NCI-H1694 (cell line): ENCODE measurements at regions not wholly inside any gene's neighbourhood (a gene's known extent, or its start where the extent isn't known, plus 50 kb on each side); places are given as distances from the start of the nearest gene placed in this dataset.

Experiments
- DNase-seq: peaks from one replicate; lab custom pipeline; 2025; lab: John Stamatoyannopoulos, UW

DNA sequence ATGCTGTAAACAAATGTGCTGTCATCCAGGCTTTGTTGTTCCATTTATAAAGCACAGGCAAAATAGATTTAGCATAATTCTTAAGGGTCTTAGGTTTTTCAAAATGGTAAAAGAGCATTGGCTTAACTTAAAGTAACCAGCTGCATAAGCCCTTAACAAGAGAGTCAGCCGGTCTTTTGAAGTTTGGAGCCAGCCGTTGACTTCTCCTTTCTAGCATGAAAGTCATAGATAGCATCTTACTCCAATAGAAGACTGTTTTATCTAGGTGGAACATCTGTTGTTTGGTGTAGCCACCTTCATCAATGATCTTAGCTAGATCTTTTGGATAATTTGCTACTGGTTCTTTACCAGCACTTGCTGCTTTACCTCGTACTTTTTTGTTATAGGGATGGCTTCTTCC is 297.5 kb upstream of the DCBLD2 start:
- no peak for DNase-seq

DNA sequence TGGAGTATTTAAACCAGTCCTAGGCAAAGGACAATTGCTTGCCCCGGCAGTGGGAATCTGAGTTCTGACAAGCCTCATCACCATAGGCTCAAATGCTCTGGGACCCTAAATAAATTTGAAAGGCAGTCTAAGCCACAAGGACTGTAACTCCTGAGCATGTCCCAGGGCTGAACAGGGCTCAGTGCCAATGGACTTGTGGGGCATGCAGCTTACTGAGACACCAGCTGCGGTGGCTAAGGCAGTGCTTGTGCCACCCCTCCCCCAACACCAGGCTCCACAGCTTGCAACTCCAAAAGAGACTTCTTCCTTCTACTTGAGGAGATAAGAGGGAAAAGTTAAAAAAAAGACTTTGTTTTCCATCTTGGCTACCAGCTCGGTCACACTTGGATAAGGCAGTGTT is 289.7 kb upstream of the DCBLD2 start:
- no peak for DNase-seq

GRCh38 chr3:99188936-99189335 is 287.4 kb upstream of the DCBLD2 start:
- no peak for DNase-seq

DNA sequence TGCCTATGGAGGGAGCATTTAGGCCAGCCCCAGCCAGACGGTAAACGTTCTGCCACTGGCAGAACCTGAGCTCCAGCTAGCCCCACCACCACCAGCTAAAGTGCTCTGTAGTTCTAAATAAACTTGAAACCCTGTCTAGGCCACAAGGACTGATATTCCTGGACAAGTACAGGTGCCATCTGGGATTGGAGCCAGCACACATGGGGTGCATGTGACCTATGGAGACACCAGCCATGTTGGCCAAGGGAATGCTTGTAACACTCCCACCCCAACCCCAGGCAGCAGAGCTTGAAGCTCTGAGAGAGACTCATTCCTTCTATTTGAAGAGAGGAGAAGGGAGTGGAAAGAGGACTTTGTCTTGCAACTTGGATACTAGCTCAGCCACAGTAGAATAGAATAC is 284.5 kb upstream of the DCBLD2 start:
- no peak for DNase-seq

- no peak for DNase-seq
Measured at GRCh38 chr3:99176169-99176964, 274.9 kb upstream of the DCBLD2 start.

GRCh38 chr3:99175276-99175812 is 273.8 kb upstream of the DCBLD2 start:
- no peak for DNase-seq

- DNase-seq, result peak; percentile 28
Measured at GRCh38 chr3:99172736-99173657, 271.5 kb upstream of the DCBLD2 start.

DNA sequence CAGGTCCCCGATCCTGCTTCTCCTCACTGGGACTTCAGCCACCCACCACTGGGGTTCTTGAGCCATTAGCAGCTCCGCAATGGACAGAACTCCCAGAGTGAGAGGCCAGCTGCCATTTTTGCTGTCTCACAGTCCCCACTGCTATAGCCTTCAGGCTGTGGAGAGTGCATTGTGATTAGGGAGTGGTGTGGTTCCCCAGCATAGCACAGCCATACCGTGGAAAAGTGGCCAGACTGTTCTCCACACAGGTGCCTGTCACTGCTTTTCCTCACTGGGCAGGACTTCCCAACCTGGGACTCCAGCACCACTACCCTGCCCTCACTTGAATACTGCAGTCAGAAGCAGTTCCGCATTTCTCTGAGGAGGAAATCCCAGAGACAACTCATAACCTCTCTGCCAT is 270.3 kb upstream of the DCBLD2 start:
- no peak for DNase-seq

- DNase-seq, result no peak
Measured at GRCh38 chr3:99170867-99171517, 269.5 kb upstream of the DCBLD2 start.

DNA sequence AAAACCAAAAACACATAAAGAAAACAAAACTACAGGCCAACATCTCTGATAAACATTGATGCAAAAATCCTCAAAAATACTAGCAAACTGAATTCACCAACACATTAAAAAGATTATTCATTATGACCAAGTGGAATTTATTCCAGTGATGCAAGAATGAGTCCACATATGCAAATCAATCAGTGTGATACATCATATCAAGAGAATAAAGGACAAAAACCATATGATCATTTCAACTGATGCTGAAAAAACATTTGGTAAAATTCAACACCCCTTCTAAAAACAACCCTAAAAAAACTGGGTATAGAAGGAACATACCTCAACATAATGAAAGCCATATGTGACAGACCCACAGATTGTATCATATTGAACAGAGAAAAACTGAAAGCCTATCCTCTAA is 265.6 kb upstream of the DCBLD2 start:
- DNase-seq, result no peak

DNA sequence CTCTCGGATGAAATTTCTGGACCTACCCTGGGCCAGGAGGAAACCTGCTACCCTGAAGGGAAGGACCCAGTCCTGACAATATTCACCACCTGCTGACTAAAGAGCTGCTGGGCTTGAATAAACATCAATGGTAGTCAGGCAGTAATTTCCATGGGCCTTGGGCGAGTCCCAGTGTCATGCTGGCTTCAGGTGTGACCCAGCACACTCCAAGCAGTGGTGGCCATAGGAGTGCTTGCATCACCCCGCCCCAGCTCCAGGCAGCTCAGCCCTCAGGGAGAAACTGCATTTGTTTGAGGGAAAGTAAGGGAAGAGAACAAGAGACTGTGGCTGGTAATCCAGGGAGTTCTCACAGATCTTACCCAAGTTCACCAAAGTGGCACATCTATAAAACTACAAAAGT is 261.8 kb upstream of the DCBLD2 start:
- DNase-seq, result no peak

GRCh38 chr3:99159220-99159762 is 257.8 kb upstream of the DCBLD2 start:
- DNase-seq, result no peak

GRCh38 chr3:99145031-99145430 is 243.5 kb upstream of the DCBLD2 start:
- DNase-seq, result no peak

- DNase-seq, result no peak
Measured at GRCh38 chr3:99143493-99143892, 242.0 kb upstream of the DCBLD2 start.

DNA sequence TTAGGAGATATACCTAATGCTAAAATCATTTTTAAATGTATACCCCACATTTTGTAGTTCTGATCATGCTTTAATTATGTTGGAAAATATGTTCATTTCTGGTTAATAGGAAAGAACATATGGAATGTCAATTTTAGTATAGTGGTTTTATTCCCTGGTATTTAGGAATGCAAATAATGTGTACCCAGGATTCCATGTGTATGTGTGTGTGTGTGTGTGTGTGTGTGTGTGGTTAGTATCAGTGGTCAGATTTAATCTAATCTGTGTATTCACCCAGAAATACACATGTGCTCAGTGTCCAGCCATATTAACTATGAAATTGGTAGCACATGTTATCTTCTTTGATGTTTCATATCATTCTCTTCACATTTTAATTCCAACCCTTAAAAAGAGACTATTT is 233.5 kb upstream of the DCBLD2 start:
- DNase-seq, result no peak

DNA sequence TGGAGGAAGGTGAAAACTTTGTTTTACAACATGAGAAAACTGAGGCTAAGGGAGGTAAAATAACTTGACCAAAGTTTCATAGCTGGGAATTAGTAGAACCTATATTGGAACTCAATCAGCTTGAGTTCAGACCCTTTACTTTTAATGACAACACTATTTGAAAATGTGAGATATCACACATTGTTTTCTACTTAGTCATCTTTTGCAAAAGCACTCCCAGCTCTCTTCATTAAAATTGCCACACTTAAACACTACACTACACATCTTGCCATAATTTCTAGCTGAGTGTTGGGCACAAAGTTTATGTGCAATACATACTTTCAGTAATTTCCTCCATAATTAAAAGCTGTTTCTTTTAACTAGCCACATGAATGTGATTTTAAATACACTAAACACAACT is 230.4 kb upstream of the DCBLD2 start:
- no peak for DNase-seq

GRCh38 chr3:99128725-99129505 is 227.4 kb upstream of the DCBLD2 start:
- no peak for DNase-seq

DNA sequence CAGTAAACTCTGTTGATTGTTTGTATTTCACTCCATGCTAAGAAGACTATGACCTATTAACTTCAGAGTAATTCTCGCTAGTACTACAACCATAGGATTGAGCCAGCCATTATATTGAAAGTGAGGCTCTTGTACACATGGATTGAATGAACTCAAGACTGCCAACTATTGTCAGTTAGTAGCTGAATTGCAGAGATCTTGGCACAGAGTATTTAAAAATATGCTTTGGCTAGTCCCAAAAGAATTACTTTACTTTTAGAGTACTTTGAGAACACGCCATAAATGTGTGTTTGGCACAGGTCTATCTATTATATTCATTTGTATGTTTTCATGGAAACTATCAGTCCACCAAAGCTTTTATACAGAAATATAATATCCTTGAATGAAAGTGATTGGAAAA is 226.7 kb upstream of the DCBLD2 start:
- DNase-seq, result no peak

DNA sequence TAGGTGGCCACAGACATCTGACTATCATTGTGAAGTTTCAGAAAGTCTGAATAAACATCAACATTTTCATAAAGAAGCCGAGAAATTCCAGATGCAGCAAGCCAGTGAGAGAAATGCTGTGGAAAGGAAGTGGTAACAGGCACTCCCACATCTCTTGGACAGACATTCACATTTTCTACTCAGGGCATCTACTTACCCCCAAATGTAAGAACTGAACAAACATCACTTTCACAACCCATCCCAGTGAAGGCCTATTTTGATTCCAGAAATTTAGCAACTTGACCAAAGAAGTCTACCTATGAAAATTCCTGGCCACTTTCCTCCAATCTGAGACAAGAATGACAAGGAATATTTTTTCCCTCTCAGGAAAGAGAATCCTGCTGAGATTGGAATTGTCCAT is 224.8 kb upstream of the DCBLD2 start:
- DNase-seq, result no peak

DNA sequence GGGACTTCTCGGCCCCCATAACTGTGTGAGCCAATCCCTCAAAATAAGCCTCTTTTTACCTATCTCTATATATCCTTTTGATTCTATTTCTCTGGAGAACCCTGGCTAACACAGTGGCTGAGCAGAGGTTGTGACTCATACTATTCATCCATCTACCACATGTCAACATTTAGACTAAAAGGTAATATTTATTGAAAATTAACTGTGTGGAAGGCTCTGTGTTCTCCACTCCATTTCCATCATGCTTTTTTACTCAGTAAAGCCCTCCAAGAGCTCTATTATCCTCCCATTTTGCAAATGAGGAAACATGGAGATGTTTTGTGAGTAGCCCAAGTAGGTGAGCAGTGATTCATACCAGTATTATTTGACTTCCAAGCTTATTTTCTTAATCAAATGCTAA is 217.9 kb upstream of the DCBLD2 start:
- no peak for DNase-seq

GRCh38 chr3:99118381-99118780 is 216.9 kb upstream of the DCBLD2 start:
- DNase-seq, result no peak
